ENCODE measurements at regions not wholly inside any gene's neighbourhood (a gene's known extent, or its start where the extent isn't known, plus 50 kb on each side); places are given as distances from the start of the nearest gene placed in this dataset.
"Not testable (repeated sequence)": the region's sequence is repeated elsewhere in the genome, so short reads cannot be mapped to it uniquely, and the experiment has no call there.

DNA sequence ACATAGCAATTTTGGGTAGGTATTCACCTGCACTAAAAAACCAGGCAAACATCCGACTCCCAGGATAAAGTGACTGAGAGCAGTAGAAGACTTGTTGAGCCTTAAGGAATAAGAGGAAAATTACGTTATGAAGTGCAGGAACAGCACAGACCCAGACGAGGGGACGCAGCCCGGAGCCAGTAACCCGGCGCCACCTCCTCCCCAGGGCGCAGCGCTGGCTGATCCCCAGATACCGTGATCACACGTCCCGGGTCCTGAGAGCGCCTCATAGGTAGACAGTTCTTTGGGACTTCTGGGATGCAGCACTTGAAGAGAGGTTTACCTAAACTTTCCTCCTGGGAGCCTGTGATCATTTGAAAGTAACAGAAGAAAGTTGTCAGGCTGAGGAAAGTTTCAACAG is 1379.7 kb downstream of the CDH12 start:
- H3K27me3 ChIP-seq (replicated peaks; ENCODE audit: insufficient read depth); H3K4me3 ChIP-seq; H3K36me3 ChIP-seq; DNase-seq (ENCODE audit: low spot score); H3K27ac ChIP-seq; H3K9me3 ChIP-seq; H3K4me1 ChIP-seq (replicated peaks): not testable (repeated sequence)
- WGBS, result 92% methylated on average over 12 of the region's 13 CpGs
- intact Hi-C loops (cut with DNase I), result loop anchor here (10.0 kb wide), 1 partner anchor 331 kb away; no protein-coding TSS in a partner anchor

DNA sequence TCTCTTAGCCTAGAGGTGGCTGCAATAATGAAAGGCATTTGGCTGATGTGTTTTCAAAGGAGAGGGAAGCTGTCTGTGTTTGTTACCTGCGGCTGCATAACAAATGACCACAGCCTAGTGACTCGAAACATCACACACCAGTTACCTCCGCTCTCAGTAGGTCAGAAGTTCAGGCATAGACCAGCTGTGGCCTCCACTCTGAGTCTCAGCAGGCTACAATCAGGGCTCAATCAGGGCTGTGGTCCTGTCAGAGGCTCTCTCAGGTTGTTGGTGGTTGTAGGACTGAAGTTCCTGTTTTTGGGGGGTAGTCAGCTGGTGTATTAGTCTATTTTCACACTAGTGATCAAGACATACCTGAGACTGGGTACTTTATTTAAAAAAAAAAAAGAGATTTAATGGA is 1381.5 kb downstream of the CDH12 start:
- H3K36me3 ChIP-seq; H3K27ac ChIP-seq; H3K9me3 ChIP-seq; H3K27me3 ChIP-seq (replicated peaks; ENCODE audit: insufficient read depth); DNase-seq (ENCODE audit: low spot score); H3K4me1 ChIP-seq (replicated peaks); H3K4me3 ChIP-seq: not testable (repeated sequence)
- intact Hi-C loops (cut with DNase I), result loop anchor here (10.0 kb wide), 1 partner anchor 333 kb away; no protein-coding TSS in a partner anchor
- 94% methylated on average over 3 of the region's 3 CpGs for WGBS

DNA sequence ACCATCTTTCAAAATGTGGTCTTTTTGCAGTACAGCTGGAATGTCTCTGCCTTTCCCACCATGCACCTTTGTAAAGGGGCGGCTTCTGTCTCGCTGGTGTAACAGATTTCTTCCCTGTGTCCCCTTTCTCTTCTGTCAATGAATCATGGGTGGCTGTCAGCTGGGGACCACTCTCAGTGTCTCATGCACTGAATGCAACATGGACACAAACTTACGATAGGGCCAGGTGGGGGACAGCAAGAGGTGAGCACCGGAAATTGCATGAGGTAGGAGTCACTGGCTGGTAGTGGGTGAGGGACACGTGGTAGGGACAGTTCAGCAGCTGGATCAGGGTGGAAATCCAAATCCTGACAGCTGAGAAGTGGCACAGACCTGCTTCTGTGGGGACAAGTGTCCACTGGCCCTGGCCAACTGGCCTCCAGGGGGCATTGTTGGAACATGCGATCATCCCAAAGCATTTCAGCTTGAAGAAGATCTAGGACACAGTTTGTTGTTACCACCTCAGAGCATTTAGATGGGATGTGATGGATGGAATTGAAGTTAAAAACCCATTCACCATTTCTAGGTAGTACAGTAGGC is 1383.5 kb downstream of the CDH12 start:
- DNase-seq (ENCODE audit: low spot score), result peak; percentile 26
- H3K4me1 ChIP-seq (replicated peaks); H3K27ac ChIP-seq; H3K36me3 ChIP-seq; H3K4me3 ChIP-seq; H3K27me3 ChIP-seq (replicated peaks; ENCODE audit: insufficient read depth); H3K9me3 ChIP-seq: not testable (repeated sequence)
- WGBS, result 83% methylated on average over 6 of the region's 6 CpGs
- intact Hi-C loops (cut with DNase I), result loop anchor here (10.0 kb wide), 1 partner anchor 335 kb away; no protein-coding TSS in a partner anchor
- TF ChIP-seq, protein P1, sequence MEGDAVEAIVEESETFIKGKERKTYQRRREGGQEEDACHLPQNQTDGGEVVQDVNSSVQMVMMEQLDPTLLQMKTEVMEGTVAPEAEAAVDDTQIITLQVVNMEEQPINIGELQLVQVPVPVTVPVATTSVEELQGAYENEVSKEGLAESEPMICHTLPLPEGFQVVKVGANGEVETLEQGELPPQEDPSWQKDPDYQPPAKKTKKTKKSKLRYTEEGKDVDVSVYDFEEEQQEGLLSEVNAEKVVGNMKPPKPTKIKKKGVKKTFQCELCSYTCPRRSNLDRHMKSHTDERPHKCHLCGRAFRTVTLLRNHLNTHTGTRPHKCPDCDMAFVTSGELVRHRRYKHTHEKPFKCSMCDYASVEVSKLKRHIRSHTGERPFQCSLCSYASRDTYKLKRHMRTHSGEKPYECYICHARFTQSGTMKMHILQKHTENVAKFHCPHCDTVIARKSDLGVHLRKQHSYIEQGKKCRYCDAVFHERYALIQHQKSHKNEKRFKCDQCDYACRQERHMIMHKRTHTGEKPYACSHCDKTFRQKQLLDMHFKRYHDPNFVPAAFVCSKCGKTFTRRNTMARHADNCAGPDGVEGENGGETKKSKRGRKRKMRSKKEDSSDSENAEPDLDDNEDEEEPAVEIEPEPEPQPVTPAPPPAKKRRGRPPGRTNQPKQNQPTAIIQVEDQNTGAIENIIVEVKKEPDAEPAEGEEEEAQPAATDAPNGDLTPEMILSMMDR (IDR thresholded peaks at IDR 0.05), result peak in 3 of 4 experiments; percentile 25 to 49 (median 30)

DNA sequence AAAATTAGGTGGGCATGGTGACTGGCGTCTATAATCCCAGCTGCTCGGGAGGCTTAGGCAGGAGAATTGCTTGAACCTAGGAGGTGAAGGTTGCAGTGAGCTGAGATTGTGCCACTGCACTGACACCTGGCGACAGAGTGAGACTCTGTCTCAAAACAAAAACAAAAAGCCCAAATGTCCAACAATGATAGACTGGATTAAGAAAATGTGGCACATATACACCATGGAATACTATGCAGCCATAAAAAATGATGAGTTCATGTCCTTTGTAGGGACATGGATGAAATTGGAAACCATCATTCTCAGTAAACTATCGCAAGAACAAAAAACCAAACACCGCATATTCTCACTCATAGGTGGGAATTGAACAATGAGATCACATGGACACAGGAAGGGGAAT is 1385.6 kb downstream of the CDH12 start:
- H3K27me3 ChIP-seq (replicated peaks; ENCODE audit: insufficient read depth); H3K4me3 ChIP-seq; H3K4me1 ChIP-seq (replicated peaks); H3K9me3 ChIP-seq; intact Hi-C loops (cut with DNase I); H3K27ac ChIP-seq; H3K36me3 ChIP-seq; DNase-seq (ENCODE audit: low spot score): not testable (repeated sequence)
- WGBS, result 100% methylated on average over 4 of the region's 5 CpGs

DNA sequence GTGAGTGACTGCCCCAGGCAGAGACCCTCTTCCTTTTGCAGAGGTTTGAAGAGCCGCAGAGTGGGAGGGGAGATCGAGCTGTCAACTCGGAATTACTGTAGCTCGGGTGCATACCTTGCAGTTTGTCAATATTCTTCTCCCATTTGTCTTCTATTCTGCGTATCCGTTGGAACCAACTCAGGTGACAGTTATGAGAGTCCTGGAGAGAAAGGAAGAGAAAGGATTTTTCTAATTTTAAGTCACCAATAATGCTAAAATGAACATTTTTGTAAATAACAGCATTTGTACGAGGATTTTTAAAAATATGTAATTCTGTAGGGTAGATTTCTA is 1393.4 kb downstream of the CDH12 start:
- Histone ChIP-seq H3K4me3 (peak overlapping the region; percentile 53 to 70), H3K27ac (peak overlapping the region in 1 of 2 donors; percentile 53)
- WGBS, result 0% methylated on average over 4 of the region's 7 CpGs
- H3K9me3 ChIP-seq; DNase-seq (ENCODE audit: low spot score); H3K4me1 ChIP-seq (replicated peaks); H3K36me3 ChIP-seq; H3K27me3 ChIP-seq (replicated peaks; ENCODE audit: insufficient read depth); intact Hi-C loops (cut with DNase I): not testable (repeated sequence)

DNA sequence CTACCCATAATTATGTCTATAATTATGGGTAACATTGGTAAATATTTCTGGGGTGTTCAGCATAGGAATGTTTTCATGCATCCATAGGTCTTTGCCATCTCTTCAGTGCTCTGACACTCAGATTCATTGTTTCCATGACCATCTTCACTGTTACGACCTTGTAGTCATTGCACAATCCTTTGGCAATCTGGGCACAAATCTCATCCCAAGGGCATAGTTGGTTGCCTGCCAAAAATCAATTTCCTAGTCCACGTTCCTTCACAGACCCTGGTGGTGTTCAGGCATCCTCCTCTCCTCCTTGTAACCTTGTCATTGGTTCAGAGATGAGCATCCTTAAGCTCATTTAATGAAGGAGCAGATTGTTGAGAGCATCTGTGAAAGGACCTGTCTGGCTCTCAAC is 1400.7 kb downstream of the CDH12 start:
- Histone ChIP-seq H3K9me3 (no peaks in the 10 kb centered on the region), H3K27me3 (replicated peaks; ENCODE audit: insufficient read depth) (no peaks in the 10 kb centered on the region), H3K4me1 (replicated peaks) (no peaks in the 10 kb centered on the region), H3K36me3 (no peaks in the 10 kb centered on the region), H3K4me3 (no peak overlapping the region), H3K27ac (no peak overlapping the region)
- DNase-seq (ENCODE audit: low spot score), result no peak
- WGBS, result 33% methylated on average over 2 of the region's 2 CpGs
- TF ChIP-seq POLR2AphosphoS5 (IDR thresholded peaks at IDR 0.05), result no peak
- TF ChIP-seq, protein P1 (IDR thresholded peaks at IDR 0.05), result no peak
- no peak for TF ChIP-seq POLR2A (IDR thresholded peaks at IDR 0.05)
- intact Hi-C loops (cut with DNase I), result no loop called here

DNA sequence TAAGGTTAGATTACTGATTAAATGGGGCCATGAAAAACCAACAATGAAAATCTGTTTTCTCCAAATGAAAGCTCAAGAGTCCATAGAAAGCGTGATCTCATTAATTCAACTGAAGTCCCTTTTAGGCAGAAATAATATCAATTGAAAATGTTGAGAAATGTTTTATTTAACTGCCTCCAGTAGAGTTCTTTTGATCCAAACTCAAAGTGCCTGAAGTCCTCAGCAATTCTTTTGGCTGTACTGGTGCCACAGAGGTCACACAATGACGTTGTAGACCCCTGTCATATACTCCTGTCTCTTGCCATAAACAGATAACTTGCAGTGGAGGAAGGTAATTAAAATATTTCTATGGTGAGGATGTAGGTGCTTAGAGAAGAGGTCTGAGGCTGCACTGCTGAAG is 1420.5 kb downstream of the CDH12 start:
- Histone ChIP-seq H3K27ac (no peak overlapping the region), H3K4me1 (replicated peaks) (no peaks in the 10 kb centered on the region), H3K36me3 (no peaks in the 10 kb centered on the region), H3K4me3 (no peak overlapping the region), H3K9me3 (no peaks in the 10 kb centered on the region), H3K27me3 (replicated peaks; ENCODE audit: insufficient read depth) (no peaks in the 10 kb centered on the region)
- no peak for DNase-seq (ENCODE audit: low spot score)
- intact Hi-C loops (cut with DNase I), result no loop called here
- TF ChIP-seq, protein P1 (IDR thresholded peaks at IDR 0.05), result no peak
- no peak for TF ChIP-seq POLR2AphosphoS5 (IDR thresholded peaks at IDR 0.05)
- TF ChIP-seq POLR2A (IDR thresholded peaks at IDR 0.05), result no peak
- WGBS, result 51% methylated on average over 2 of the region's 2 CpGs
